GM12891 (cell line): ENCODE measurements at regions not wholly inside any gene's neighbourhood (a gene's known extent, or its start where the extent isn't known, plus 50 kb on each side); places are given as distances from the start of the nearest gene placed in this dataset.

Experiments
- DNase-seq: peaks from one replicate; pipeline ENCODE4 v3.0.0; 2011; ENCODE audit warnings: low spot score; ENCODE audit not compliant: insufficient read length
- FAIRE-seq: peaks from 2 replicates; lab custom pipeline; 2011; peaks lifted over from hg19 to GRCh38; lab: Jason Lieb, UNC
- PAX5 ChIP-seq: IDR thresholded peaks from 2 replicates; pipeline ENCODE4 v1.6.1; 2011; ENCODE audit warnings: low read length, moderate library complexity, mild to moderate bottlenecking; ENCODE audit not compliant: insufficient read depth, severe bottlenecking
- POLR2A ChIP-seq: IDR thresholded peaks from 2 replicates; pipeline ENCODE4 v1.6.1; 2011; ENCODE audit warnings: low read depth, low read length, control low read depth
- POLR2AphosphoS5 ChIP-seq: IDR thresholded peaks from 2 replicates; pipeline ENCODE4 v1.6.1; 2011; ENCODE audit warnings: low read depth, low read length, control low read depth
- POU2F2 ChIP-seq: IDR thresholded peaks from 2 replicates; pipeline ENCODE4 v1.6.1; 2011; ENCODE audit warnings: low read depth, mild to moderate bottlenecking, control low read depth, low read length, moderate library complexity
- SPI1 ChIP-seq: IDR thresholded peaks from 2 replicates; pipeline ENCODE4 v1.6.1; 2011; ENCODE audit warnings: low read depth, low read length, control low read depth
- TAF1 ChIP-seq: IDR thresholded peaks from 2 replicates; pipeline ENCODE4 v1.6.1; 2011; ENCODE audit warnings: low read depth, low read length, control low read depth

DNA sequence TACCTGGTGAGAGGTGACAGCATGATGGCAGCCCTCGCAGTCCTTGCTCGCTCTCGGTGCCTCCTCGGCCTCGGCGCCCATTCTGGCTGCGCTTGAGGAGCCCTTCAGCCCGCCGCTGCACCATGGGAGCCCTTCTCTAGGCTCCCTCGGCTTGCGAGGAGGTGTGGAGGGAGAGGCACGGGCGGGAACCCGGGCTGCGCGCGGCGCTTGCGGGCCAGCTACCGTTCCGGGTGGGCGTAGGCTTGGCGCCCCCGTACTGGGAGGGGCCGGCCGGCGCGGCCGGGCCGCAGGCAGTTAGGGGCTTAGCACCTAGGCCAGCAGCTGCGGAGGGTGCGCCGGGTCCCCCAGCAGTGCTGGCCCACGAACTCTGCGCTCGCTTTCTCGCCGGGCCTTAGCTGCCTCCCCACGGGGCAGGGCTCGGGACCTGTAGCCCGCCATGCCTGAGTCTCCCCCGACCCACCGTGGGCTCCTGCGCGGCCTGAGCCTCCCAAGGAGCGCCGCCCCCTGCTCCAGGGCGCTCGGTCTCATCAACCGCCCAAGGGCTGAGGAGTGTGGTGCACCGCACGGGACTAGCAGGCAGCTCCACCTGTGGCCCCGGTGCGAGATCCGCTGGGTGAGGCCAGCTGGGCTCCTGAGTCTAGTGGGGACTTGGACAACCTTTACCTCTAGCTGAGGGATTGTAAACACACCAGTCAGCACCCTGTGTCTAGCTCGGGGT lies 1624.3 kb downstream of the SLITRK1 start:
- DNase-seq (no peak), FAIRE-seq (no peak)
- TF ChIP-seq POLR2A = no peak
- no peak for TF ChIP-seq TAF1
- no peak for TF ChIP-seq POLR2AphosphoS5
- TF ChIP-seq POU2F2 = no peak
- no peak for TF ChIP-seq SPI1
- no peak for TF ChIP-seq PAX5

- TF ChIP-seq POLR2AphosphoS5 (no peak), POLR2A (no peak), TAF1 (no peak), PAX5 (no peak), POU2F2 (no peak), SPI1 (no peak)
- DNase-seq (no peak), FAIRE-seq (no peak)
Observed at GRCh38 chr13:82248762-82249161, 1633.5 kb downstream of the SLITRK1 start.

DNA sequence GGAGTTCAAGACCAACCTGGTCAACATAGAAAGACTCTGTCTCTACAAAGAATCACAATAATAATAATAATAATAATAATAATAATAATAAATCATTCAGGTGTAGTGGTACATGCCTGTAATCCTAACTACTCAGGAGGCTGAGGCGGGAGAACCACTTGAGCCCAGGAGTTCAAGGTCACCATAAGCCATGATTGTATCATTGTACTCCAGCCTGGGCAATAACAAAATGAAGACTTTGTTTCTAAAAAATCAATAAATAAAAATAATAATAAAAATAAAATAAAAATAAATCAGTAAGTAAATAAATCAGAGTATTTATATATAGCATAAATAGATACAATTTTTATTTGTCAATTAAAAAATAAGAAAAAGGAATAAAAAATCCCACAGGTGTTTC lies 1636.4 kb downstream of the SLITRK1 start:
- TF ChIP-seq SPI1 = no peak
- no peak for TF ChIP-seq PAX5
- no peak for TF ChIP-seq POLR2A
- no peak for TF ChIP-seq POU2F2
- TF ChIP-seq POLR2AphosphoS5 = no peak
- TF ChIP-seq TAF1 = no peak
- DNase-seq (no peak), FAIRE-seq (no peak)

DNA sequence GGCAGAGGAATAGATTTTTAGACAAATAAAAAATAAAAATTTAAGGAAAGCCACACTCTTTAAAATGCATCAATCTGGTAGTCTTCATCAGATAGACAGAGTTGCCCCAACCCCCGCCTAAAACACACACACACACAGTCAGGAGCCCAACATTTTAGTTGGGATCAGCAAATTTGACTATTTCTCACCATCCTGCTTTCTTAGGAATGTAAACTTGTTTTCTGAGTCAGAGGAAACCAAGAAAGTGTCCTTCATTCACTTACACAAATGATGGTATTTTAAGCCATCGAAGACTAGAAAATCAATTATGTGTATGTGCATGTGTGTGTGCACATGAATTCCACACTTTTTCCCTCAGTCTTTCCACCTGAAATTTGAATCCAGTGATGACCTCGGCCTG lies 1657.5 kb downstream of the SLITRK1 start:
- DNase-seq (no peak), FAIRE-seq (no peak)

DNA sequence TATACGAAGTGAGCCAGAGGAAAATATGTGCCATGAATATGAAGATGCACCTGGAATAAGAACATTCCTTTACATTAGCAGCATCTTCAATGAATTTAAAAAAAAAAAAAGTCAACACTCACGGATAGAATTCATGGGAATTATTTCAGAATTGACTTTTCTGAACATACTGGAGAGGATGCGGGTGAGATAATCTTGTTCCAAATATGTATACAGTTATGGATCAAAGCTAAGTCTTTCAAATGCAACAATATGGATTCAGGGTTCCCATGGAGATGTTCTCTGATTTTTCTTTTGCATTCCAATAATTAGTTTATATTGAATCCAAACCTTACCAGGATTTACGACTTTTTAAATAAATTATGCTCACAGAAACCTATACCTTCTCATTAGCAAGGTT lies 1660.7 kb downstream of the SLITRK1 start:
- no peak for DNase-seq
- no peak for FAIRE-seq
- TF ChIP-seq TAF1 = no peak
- TF ChIP-seq SPI1 = no peak
- TF ChIP-seq POLR2AphosphoS5 = no peak
- no peak for TF ChIP-seq POLR2A
- TF ChIP-seq POU2F2 = no peak
- TF ChIP-seq PAX5 = no peak

More for the DNA sequence above, 1657.5 kb downstream of the SLITRK1 start:
- TF ChIP-seq POLR2A (no peak), POU2F2 (no peak), PAX5 (no peak), SPI1 (no peak), POLR2AphosphoS5 (no peak)

DNA sequence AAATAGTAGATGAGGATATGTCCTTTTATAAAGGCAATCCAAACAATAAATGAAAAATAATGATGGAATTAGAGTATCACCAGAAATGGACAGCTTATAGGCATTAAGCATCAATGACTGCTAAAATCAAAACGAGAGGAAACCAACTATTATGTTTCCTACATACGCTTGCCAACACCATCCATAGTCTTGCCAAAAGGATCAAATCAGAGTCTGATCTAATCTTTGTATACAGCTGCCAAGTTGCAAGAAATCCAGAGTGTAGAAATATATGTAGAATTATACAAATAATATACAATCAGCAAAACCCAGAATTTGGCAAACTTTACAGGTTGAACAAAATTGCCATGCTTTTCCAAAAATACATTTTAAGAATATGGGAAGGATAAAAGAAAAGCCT lies 1661.6 kb downstream of the SLITRK1 start:
- FAIRE-seq = no peak

GRCh38 chr13:82216165-82216564 lies 1666.1 kb downstream of the SLITRK1 start:
- TF ChIP-seq PAX5 (no peak), SPI1 (no peak), TAF1 (no peak), POU2F2 (no peak), POLR2A (no peak), POLR2AphosphoS5 (no peak)
- no peak for FAIRE-seq
- DNase-seq = no peak

More for the DNA sequence above, 1661.6 kb downstream of the SLITRK1 start:
- TF ChIP-seq POLR2AphosphoS5 (no peak), TAF1 (no peak), PAX5 (no peak), POLR2A (no peak), SPI1 (no peak), POU2F2 (no peak)
- no peak for DNase-seq

DNA sequence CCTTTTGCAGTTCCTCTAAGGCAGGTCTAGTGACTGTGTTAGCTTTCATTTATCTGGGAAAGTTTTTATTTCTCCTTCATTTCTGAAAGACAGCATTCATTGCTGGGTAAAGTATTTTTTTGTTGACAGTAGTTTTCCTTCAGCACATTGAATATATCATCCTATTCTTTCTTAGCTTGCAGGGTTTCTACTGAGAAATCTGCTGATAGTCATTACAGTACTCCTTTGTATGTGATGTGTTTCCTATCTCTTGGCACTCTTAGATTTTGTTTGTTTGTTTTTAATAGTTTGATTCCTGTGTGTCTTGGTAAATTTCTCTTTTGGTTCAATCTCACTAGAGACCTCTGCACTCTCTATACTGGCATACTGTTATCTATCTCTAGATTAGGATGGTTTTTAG lies 1667.9 kb downstream of the SLITRK1 start:
- TF ChIP-seq POU2F2 = no peak
- TF ChIP-seq POLR2AphosphoS5 = no peak
- TF ChIP-seq TAF1 = no peak
- no peak for TF ChIP-seq PAX5
- TF ChIP-seq POLR2A = no peak
- TF ChIP-seq SPI1 = no peak
- DNase-seq (no peak), FAIRE-seq (no peak)

- DNase-seq (no peak), FAIRE-seq (no peak)
- no peak for TF ChIP-seq POU2F2
- TF ChIP-seq TAF1 = no peak
- no peak for TF ChIP-seq SPI1
- no peak for TF ChIP-seq POLR2AphosphoS5
- no peak for TF ChIP-seq POLR2A
- no peak for TF ChIP-seq PAX5
Observed at GRCh38 chr13:82206241-82206640, 1676.0 kb downstream of the SLITRK1 start.

GRCh38 chr13:82202398-82202797 lies 1679.9 kb downstream of the SLITRK1 start:
- DNase-seq (no peak), FAIRE-seq (no peak)
- TF ChIP-seq SPI1 = no peak
- TF ChIP-seq POLR2A = no peak
- no peak for TF ChIP-seq PAX5
- TF ChIP-seq POU2F2 = no peak
- no peak for TF ChIP-seq TAF1
- no peak for TF ChIP-seq POLR2AphosphoS5
